H1 (cell line): ENCODE measurements at regions not wholly inside any gene's neighbourhood (a gene's known extent, or its start where the extent isn't known, plus 50 kb on each side); places are given as distances from the start of the nearest gene placed in this dataset.

Source experiments
- CEBPB ChIP-seq: IDR thresholded peaks from 2 replicates; pipeline ENCODE4 v1.6.1; 2012; ENCODE audit warnings: low read depth, low read length
- RFX5 ChIP-seq: IDR thresholded peaks from 2 replicates; pipeline ENCODE4 v1.6.1; 2011; ENCODE audit warnings: low read depth, low read length, improper control_type of control experiment, borderline replicate concordance

DNA sequence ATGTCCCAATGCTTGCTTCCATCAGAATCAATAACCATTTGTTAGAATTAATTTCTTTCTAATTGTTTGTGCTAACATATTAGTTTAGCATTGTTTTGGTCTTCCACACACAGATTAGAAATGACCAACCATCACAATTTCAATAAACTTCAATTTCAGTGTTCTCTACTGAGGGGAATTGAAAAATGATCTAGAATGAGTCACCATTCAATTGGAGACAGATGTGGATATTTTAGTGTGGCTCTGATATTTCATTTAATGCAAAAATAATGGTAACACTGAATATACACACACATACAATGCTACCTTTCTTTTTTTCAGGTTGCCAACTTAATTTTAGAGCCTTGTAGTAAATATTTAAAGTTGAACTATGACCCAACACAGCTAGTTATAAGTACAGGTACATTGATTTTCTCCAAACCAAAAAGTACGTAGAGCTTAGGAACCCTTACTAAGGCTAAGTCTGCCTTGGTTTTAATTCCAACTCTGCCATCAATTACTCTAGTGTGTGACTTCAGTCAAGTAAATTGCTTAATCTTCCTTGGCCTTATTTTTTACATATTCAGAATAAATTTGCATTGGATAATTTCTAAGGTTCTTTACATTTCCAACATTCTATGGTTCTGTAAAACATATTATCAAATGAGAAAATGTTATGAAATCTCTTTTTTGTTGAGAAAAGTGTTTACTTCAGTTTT, 143.9 kb downstream of the DMRTA1 start (continued):
- TF ChIP-seq CEBPB (no peak), RFX5 (no peak)
